Activated naive CD4-positive, alpha-beta T cell treated with anti-CD3 and anti-CD28 coated beads, Interleukin-2, amount 50 U/mL, for 16 hours (primary cell): ENCODE measurements at regions not wholly inside any gene's neighbourhood (a gene's known extent, or its start where the extent isn't known, plus 50 kb on each side); places are given as distances from the start of the nearest gene placed in this dataset.
A peak's percentile ranks its signal among the peaks of the same experiment; 100 is the strongest.
"Not testable (repeated sequence)": the region's sequence is repeated elsewhere in the genome, so short reads cannot be mapped to it uniquely, and the experiment has no call there.

Experiments
- DNase-seq: peaks from one replicate; pipeline ENCODE4 v3.0.0-alpha.2; 2020

DNA sequence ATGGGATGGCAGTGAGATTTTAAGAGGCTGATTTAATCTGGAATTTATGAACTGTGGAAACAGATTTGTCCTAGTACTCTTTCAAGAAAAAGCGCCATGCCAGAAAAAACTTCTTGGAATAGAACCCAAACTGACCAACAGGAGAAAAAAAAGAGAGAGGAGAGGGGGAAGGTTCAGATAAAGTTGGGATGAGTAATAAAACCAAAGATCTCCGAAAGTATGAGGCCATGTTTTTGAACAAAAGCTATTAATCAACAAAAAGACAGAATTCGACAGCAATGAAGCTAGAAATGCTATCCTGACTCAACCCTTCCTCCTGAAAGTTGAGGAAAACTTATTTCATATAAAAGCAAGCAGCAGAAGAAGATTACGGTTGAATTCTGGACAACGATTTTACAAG lies 135.5 kb downstream of the CEMIP2 start:
- DNase-seq, result no peak

DNA sequence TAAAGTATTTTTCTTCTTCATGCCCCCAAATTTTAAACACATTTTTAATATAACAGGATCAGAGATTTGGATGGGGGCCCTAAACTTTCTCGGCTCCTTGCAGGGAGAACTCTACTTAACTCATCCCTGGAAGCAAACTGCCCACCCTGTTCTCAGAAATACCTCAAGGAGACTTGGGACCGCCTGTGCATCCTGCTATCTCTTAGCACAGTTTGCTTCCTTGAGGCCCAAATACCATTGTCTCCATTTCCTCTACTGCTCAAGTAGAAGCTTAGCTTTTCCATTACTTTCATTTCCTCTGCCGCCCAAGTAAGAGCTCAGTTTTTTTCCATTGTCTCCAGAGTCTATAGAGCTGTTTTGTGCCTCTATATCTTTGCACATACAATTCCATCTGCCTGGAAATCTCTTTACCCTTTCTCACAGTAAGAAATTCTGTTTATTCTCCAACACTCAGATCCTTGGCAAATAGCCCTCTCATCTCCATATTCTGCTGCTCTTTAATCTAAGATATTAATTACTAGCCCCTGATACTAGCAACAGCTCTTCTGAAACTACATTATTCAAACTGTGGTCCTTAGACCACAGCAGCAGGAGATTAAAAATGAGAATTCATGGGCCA lies 137.8 kb downstream of the CEMIP2 start:
- DNase-seq, result no peak

DNA sequence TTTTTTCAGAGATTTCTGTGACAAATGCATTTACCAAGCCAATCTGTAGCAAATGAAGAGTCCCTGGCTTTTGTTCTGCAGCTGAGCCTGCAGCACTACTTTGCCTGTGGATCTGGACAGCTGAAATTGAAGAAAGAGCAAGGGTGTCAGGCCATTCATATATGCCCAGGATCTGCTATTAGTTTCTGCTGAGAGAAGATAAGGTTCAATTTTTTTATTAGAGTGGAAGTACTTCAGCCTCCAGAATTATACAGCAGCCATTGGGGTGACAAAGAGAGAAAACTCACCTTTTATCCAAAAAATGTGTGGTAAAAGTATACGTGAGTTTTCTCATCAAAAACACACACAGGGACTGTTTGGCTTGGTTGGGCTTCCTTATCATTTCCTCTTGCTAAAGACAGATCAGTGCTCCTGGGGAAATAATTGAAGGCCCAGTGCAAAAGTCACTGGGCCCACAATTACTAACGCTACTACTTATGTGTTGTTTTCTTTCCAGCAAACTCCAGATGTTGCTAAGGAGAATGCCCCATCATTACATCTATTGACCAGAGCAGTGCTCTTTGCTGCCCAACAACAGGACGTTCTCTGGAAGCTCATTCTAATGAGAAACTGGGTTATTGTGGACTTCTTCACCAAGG lies 138.6 kb downstream of the CEMIP2 start:
- DNase-seq, result no peak

DNA sequence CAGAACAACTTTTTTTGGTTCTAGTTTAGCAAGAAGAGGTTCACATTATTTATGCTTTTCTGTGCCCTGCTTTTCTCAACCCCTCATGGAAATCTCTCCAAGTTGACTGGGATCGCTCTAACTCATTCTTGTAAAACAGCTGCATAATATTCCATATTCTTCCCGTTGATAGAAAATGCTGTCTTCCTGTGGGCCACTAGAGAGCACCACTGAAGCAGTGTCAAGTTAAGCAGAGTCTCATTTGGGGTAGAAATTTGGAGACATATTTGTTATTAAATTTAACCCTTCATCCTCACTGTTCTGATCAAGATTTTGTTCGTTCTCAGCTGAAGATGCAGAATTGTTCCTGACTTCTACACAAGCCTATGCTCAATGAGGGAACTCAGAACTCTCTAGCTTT lies 140.1 kb downstream of the CEMIP2 start:
- no peak for DNase-seq

DNA sequence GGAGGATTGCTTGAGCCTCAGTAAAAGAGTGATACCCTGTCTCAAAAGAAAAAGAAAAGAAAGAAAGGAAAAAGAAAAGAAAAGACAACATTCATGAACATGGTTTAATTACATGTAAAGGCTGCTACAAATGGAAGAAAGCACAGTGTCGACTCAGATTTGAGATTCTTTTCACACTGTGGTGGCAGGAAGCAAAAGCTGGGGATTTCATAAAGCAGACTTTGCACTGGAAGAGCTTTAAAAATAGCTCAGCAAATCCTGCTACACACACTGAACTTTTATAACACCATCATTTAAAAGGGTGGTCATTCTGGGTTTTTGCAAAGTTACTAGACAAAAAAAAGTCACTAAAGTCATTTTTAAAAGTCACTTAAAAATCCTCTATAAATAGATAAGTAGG lies 140.8 kb downstream of the CEMIP2 start:
- no peak for DNase-seq

DNA sequence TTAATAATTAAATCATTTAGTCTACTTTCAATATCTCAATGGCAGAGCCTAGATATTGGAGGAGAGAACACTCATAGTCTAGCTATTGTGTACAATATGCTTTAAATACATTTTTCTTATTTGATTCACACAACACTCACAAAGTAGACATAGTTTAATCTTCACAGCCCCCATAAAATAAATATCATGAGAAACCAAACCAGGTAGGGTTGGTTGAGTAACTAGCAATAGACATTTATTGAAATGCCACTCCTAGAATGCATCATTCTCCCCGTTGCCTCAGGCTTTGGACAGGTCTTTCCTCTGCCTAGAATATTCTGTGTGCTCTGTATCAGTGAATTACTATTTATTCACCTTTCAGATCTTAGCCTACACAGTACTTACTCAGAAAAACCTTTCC lies 141.9 kb downstream of the CEMIP2 start:
- no peak for DNase-seq

DNA sequence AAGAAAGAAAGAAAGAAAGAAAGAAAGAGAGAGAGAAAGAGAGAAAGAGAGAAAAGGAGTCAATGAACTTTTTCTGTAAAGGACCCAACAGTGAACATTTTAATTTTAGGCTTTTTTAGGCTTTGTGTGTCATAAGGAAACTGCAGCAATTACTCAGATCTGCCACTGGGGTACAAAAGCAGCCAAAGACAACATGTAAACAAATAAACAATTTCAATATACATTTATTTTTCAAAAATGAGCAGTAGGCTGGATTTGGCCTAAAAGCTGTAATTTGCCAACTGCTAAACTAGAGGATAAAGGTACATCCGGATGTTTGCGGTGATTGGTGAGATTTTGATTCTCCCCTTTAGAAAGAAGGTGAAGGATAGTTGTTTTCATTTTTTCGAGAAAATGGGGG lies 143.6 kb downstream of the CEMIP2 start:
- DNase-seq, result no peak

DNA sequence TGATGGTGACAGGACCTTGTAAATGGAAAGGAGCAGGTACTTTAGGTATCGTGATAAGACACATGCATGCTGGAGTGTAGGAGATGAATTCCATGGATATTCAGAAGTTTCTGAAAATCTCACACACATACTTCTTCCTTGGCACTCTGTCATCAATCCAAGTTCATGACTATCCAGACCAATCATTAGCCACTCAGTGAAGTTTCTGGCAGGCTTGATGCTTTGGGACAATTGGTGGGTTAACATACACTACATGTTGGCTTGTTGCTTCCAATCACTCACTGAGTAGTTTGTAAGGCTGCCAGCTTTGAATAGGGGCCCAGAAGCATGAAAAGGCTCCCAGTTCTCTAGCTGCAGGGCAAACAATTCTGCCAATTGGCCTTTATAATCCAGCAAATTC lies 147.6 kb downstream of the CEMIP2 start:
- DNase-seq, result no peak

DNA sequence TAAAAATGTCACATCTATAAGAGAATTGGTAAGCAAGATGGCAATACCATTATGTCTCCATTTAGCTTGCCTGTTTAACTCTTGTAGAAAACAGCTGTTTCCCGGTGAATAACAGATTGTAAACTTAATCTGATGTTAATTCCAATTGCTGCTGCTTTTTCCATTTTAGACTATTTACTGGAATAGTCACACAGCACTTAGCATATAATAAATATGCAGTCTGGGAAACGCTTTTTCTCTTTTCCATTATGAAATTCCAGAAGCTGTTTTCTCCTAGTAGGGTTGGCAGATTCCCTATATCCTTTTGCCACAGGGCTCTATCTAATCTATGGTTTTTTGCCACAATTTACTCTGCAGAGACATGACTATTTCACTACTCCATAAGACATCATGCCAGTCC lies 148.0 kb downstream of the CEMIP2 start:
- DNase-seq, result no peak

DNA sequence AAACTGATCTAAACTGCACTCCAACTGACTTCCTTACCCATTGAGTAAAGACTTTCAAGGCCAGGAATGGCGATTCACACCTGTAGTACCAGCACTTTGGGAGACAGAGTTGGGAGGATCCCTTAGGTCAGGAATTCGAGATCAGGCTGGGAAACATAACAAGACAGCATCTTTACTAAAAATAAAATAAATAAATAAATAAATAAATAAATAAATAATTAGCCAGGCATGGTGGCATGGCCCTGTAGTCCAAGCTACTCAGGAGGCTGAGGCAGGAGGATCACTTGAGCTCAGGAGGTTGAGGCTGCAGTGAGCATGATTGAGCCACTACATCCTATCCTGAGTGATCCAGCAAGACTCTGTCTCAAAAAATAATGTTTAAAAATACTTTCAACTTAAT lies 148.4 kb downstream of the CEMIP2 start:
- DNase-seq, result no peak

DNA sequence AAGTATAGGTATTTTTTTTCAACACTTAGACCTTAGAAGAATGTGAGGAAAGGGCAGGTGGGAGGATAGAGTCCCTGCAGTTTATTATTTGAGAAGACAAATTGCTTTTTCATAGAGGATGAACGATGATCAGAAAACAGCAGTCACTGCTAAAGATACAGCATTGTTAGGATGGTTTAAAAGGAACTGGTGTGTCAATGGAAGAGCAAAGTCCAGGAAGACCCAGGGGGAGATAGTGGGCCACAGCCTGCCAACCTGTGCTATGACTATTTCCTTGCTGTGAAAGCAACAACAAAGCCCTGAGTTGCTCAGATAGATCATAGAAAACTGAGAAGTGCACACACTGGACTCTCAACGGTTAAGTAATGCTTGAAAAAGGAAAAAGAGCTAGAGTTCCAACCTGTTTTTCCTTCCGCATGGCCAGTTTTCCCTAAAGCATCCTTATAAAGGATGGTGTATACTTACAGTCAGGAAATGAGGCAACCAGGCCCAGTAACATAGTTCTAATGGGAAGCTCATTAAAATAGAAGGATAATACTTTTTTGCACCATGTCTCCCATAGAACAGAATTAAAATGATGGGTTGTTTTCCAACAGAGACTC lies 153.8 kb downstream of the CEMIP2 start:
- no peak for DNase-seq

DNA sequence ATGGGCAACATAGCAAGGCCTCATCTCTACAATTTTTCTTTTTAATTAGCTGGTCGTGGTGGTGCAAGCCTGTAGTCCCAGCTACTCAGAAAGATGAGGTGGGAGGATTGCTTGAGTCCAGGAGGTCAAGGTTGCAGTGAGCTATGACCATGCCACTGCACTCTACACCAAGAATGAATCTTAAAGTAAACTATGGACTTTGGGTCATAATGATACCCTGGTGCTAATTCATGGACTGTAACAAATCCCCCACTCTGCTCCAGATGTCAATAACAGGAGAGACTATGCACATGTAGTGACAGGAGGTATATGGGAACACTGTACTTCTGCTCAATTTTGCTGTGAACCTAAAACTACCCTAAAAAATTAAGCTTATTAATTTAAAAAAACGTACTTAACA lies 155.4 kb downstream of the CEMIP2 start:
- DNase-seq, result no peak

DNA sequence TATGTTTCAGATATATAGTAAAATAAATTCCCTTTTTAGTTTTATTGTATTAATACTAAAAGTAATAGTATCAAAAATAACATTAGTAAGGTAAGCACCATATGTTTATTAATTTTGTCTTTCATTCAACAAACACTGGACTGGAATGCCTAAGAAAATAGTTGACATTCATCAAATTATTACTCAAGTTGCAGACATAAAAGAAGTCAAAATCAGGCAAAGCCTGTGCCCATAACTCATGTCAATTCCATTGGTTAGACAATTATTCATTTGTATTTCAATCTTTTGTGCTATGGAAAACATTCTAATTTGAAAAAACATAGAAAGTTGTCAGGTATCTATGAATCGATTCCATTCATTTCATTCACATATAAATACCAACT lies 158.9 kb downstream of the CEMIP2 start:
- DNase-seq, result no peak

DNA sequence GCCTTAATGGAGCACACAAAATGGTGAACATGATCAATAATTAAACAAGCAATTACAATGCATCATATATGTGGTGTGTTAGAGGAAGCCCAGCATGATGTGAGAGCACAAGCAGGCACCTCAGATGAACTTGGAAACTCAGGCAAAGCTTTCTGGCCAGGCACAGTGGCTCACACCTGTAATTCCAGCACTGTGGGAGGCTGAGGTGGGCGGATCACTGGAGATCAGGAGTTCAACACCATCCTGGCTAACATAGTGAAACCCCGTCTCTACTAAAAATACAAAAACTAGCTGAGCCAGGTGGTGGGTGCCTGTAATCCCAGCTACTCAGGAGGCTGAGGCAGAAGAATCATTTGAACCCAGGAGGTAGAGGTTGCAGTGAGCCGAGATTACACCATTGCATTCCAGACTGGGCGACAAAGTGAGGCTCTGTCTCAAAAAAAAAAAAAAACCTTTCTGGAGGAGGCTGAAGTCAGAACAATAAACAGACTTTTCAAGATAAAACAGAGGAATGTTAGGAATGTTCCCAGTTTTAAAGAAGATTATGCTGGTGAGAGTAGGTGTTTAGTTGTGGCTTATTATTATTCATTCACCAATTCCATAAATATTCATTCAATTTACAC lies 159.4 kb downstream of the CEMIP2 start:
- no peak for DNase-seq

DNA sequence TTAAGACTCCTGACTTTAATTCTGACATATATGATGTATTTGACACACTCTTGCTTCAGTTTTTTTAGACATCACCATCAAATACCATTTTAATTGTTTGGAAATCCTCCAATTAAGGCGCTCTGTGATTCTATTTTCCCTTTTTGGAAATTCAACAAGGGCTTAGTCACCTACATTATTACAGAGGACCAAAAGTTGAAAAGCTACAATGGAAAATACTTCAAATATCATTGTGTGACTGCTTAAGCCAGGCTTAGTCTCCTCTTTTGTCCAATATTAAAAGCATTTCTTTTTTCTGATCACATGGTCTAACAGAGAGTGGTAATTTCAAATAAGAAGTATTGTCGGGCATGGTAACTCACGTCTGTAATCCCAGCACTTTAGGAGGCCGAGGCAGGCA lies 160.3 kb downstream of the CEMIP2 start:
- no peak for DNase-seq

DNA sequence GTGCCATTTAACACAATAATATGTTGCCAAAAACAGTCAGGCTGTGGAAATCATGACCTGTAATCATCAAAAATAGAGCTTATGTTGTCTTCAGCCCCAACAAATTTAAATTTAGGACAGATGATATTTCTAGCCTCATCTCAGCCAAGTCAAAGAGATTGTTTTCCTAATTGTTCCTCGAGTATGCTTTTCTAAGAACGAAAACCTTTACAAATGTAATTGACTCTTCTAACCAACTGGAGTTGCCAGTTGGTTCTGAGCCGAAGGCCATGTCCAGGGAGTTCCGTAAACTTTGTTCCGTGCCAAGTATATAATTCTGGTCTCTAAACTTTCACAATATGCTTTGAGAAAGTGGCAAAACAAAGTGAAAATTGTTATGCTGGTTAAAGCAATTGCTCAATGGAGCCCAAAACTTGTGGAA lies 160.8 kb downstream of the CEMIP2 start:
- DNase-seq, result no peak

DNA sequence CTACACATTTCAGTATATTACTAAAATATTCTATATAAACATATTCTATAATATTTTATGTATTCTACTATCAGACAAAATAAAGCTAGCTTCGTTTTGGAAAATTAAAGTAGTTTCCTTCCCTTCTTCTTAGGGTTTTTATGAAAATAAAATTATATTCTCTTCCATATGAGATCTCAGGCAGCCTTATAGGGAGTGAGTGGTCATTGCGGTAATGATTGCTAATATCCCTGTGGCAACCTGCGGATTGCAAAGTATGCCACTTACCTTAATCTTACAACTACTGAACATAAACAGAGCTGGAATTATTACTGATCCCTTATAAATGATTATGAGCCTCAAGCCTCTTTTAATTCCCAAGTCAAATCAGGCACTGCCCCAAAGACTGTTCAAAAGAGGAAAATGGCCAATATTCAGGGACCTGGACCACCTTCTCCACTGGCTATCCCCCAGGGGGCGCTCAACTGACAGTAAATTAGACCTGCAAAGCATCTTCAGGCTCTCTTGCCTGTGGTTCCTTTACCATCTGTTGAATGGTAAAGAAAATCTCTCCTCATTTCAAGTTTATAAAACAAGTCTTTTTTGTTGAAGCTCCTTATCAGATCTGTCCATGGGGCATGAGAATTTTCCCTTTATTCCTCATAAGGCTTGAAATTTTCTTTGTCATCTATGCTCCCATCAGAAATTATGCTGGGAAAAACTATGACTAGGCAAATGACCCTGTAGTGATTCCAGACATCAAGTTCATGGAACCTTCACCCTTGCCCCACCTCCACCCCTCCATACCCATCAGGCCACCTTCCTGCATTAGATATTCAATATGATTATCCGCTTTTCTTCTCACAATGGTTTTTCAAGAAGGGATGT lies 163.9 kb downstream of the CEMIP2 start:
- peak; percentile 79 for DNase-seq

DNA sequence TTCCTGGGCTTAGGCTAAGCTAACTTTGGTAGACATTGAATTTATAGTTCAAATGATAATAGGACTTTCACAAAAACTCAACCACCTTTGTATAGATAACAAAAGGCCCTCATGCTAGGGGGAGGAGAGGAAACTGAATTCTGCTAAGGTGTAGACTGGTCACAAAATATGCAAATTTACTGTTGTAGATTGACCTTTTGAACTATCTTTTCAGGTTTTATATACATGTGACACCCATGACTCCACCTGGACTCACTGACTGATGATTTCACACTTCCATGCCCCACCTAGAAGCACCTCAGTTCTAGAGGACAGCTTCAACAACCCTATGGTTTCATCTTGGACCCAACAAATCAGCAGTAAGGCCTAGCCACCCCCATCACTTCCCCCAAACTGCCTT lies 165.7 kb downstream of the CEMIP2 start:
- no peak for DNase-seq

DNA sequence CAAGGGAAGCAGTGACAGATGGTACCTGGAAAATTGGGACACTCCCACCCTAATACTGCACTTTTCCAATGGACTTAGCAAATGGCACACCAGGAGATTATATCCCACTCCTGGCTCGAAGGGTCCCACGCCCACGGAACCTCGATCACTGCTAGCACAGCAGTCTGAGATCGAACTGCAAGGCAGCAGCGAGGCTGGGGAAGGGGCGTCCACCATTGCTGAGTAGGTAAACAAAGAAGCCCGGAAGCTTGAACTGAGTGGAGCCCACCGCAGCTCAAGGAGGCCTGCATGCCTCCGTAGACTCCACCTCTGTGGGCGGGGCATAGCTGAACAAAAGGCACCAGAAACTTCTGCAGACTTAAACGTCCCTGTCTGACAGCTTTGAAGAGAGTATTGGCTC lies 172.6 kb downstream of the CEMIP2 start:
- not testable (repeated sequence) for DNase-seq

DNA sequence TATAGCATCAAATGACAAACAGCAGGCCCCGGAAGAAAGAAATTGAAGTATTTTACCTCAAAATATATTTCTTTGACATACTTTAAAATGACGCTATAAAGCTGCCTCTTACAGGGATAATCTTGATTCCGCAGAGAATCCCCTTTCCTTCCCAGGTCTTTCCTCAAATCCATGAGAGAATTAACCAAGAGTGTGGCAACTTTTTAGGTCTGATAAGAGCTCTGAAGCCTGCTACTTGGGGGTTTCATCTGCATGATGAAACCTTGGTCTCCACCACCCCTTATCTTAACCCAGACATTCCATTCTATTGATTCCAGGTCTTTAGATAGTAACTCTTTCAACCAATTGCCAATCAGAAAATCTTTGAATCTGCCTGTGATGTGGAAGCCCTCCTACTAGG lies 173.8 kb downstream of the CEMIP2 start:
- no peak for DNase-seq

DNA sequence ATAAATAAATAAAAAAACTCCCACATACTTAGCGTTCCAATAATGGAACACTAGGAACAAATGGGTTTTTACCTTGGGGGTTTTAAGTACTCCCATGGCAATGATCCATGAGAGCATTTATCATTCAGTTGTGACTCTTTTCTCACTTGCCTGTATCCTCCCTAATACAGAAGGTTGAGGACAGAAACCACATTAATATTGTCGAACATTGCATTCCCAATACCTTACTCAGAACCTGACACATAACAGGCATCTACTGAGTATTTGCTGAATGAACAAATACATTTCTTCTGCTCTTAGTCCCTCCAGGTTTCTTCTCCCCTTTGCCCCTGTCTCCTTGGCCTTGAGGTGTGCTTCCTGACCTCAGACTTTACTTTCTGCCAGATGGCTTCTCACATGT lies 175.9 kb downstream of the CEMIP2 start:
- no peak for DNase-seq

DNA sequence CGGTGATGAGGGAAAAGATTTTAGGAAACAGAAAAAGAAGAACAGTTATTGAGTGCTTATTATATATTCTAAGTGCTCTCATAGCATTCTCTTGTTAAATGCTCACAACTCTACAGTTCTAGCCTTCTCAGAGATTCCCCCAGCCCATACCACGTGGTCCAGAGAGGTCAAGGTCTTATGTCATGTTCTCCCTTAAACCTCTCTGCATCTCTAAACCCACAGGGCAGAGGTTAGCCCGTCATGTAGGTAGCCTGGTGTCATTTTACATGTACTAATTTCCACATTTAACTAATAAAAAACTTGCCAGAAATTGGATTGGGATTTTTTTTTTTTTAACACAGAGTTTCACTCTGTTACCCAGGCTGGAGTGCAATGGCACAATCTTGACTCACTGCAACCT lies 178.0 kb downstream of the CEMIP2 start:
- DNase-seq, result no peak

DNA sequence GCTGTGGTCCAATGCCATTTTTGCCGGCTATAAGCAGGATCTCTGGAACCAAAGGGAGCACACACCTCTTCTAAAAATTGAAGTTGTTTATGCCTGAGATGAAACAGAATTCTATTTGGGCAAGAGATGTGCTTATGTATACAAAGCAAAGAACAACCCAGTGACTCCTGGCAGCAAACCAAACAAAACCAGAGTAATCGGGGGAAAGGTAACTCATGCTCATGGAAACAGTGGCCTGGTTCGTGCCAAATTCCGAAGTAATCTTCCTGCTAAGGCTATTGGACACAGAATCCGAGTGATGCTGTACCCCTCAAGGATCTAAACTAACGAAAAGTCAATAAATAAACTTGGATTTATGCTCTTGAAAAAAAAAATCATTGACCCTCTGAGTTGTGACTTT lies 178.7 kb downstream of the CEMIP2 start:
- no peak for DNase-seq
